HepG2 (cell line): ENCODE measurements at regions not wholly inside any gene's neighbourhood (a gene's known extent, or its start where the extent isn't known, plus 50 kb on each side); places are given as distances from the start of the nearest gene placed in this dataset.

Experiments used
- ATAC-seq: fragments of 200-7000 bp; cut with Tn5 transposase; 3 replicates; pipeline ENCODE4 v1.9.1; 2020; ENCODE audit warnings: mild to moderate bottlenecking, moderate library complexity
- BruUV-seq: library from RNA; stranded (reverse); fragments of 400-500 nt; replicated peaks from 2 replicates; lab custom pipeline; 2021; lab: Mats Ljungman, UMichigan
- CTCF ChIA-PET: fragments of 300-600 bp; formaldehyde crosslinking; extraction: SDS; loops from one replicate; lab custom pipeline; 2021; ENCODE audit warnings: low total read pairs, inconsistent platforms, low intra/inter-chr PET ratio; lab: Yijun Ruan, JAX
- POLR2A ChIA-PET: fragments of 350-600 bp; sonication (Branson Sonifier 250); formaldehyde crosslinking; loops from one replicate; lab custom pipeline; 2020; ENCODE audit warnings: antibody characterized with exemption, inconsistent platforms; lab: Yijun Ruan, JAX
- DNase-seq: peaks from one replicate; pipeline ENCODE4 v3.0.0-alpha.2; 2015; ENCODE audit warnings: low spot score
- FAIRE-seq: peaks from 3 replicates; lab custom pipeline; 2011; peaks lifted over from hg19 to GRCh38; lab: Jason Lieb, UNC
- H2AFZ ChIP-seq: one replicate; pipeline ENCODE4 v1.6.1; 2011; ENCODE audit warnings: low read length, inconsistent platforms
- H3K27ac ChIP-seq: fragments of 300-600 bp; 3 replicates; pipeline ENCODE4 v1.8.0; 2011; ENCODE audit warnings: mixed run types, mild to moderate bottlenecking, mixed read lengths, low read length, inconsistent platforms; ENCODE audit not compliant: insufficient read depth; ENCODE audit errors: extremely low read length
- H3K27me3 ChIP-seq, 2 experiments: fragments of 200-600 bp in 1 of 2; 2 replicates in 1 of 2; 3 replicates in 1 of 2; pipeline versions ENCODE4 v1.6.0 to v1.8.0; 2011; ENCODE audit warnings: low read length in 2 of 2, mild to moderate bottlenecking in 2 of 2, moderate library complexity in 2 of 2, inconsistent platforms in 1 of 2; ENCODE audit not compliant: insufficient read depth in 2 of 2, control insufficient read depth in 1 of 2
- H3K36me3 ChIP-seq, 2 experiments: fragments of 200-600 bp in 1 of 2; replicated peaks in 1 of 2; 2 replicates in 1 of 2; 3 replicates in 1 of 2; pipeline versions ENCODE4 v1.5.1 to v1.8.0; 2011; ENCODE audit warnings: low read length in 2 of 2, inconsistent platforms in 1 of 2; ENCODE audit not compliant: insufficient read depth in 2 of 2, control insufficient read depth in 1 of 2
- H3K4me1 ChIP-seq: 2 replicates; pipeline ENCODE4 v1.5.1; 2012; ENCODE audit warnings: low read length, inconsistent platforms; ENCODE audit not compliant: insufficient read depth
- H3K4me2 ChIP-seq: 2 replicates; pipeline ENCODE4 v1.6.0; 2011; ENCODE audit warnings: low read depth, low read length, inconsistent platforms
- H3K4me3 ChIP-seq, 3 experiments: fragments of 200-600 bp in 1 of 3; sonication (generic), shearing (Covaris generic) in 1 of 3; replicated peaks in 1 of 3; 2 replicates each; pipeline ENCODE4 v1.5.1; 2011 to 2016; ENCODE audit warnings: low read length in 3 of 3, inconsistent platforms in 2 of 3, low read depth in 2 of 3, mild to moderate bottlenecking in 2 of 3, control low read depth in 1 of 3, mixed read lengths in 1 of 3; ENCODE audit not compliant: insufficient read depth in 1 of 3
- H3K79me2 ChIP-seq: one replicate; pipeline ENCODE4 v1.6.1; 2011; ENCODE audit warnings: low read length, inconsistent platforms; ENCODE audit not compliant: insufficient read depth
- H3K9ac ChIP-seq: 2 replicates; pipeline ENCODE4 v1.6.0; 2011; ENCODE audit warnings: mild to moderate bottlenecking, low read depth, low read length, inconsistent platforms; ENCODE audit not compliant: insufficient read depth
- H3K9me3 ChIP-seq: 2 replicates; pipeline ENCODE4 v1.5.1; 2012; ENCODE audit warnings: mild to moderate bottlenecking, low read length
- H4K20me1 ChIP-seq: 2 replicates; pipeline ENCODE4 v1.6.0; 2011; ENCODE audit warnings: inconsistent platforms, mild to moderate bottlenecking, low read length, moderate library complexity; ENCODE audit not compliant: insufficient read depth
- EED ChIP-seq: sonication (generic); formaldehyde crosslinking; IDR thresholded peaks from 2 replicates; pipeline ENCODE4 v1.5.0; 2020; ENCODE audit warnings: mild to moderate bottlenecking, missing genetic modification reagents
- HNRNPK ChIP-seq: fragments of 200-400 bp; formaldehyde crosslinking; IDR thresholded peaks from 2 replicates; pipeline ENCODE4 v1.6.1; 2018; ENCODE audit warnings: low read length, low read depth, moderate library complexity, mild to moderate bottlenecking; ENCODE audit not compliant: poor library complexity, severe bottlenecking
- KDM1A ChIP-seq: IDR thresholded peaks from 2 replicates; pipeline ENCODE4 v1.6.1; 2016; ENCODE audit warnings: missing compliant biosample characterization
- MNT ChIP-seq: fragments of 450-650 bp; IDR thresholded peaks from 2 replicates; pipeline ENCODE4 v1.6.1; 2016
- PLRG1 ChIP-seq: fragments of 450-650 bp; conservative IDR thresholded peaks from 2 replicates; pipeline ENCODE4 v1.6.1; 2016
- POLR2A ChIP-seq, 2 experiments: IDR thresholded peaks; 2 replicates each; pipeline ENCODE4 v1.6.1; 2011; ENCODE audit warnings: low read depth in 2 of 2, low read length in 2 of 2, mild to moderate bottlenecking in 1 of 2, moderate library complexity in 1 of 2; ENCODE audit not compliant: insufficient read depth in 1 of 2
- RFXAP ChIP-seq: sonication (generic); formaldehyde crosslinking; IDR thresholded peaks from 2 replicates; pipeline ENCODE4 v1.4.0; 2020; ENCODE audit warnings: missing genetic modification reagents, borderline replicate concordance
- SRSF4 ChIP-seq: fragments of 200-400 bp; formaldehyde crosslinking; IDR thresholded peaks from one replicate; pipeline ENCODE4 v1.6.1; 2018; ENCODE audit warnings: mild to moderate bottlenecking, low read depth, low read length, moderate library complexity; ENCODE audit not compliant: poor library complexity, severe bottlenecking
- SYNCRIP ChIP-seq: fragments of 200-400 bp; formaldehyde crosslinking; IDR thresholded peaks from 2 replicates; pipeline ENCODE4 v1.6.1; 2018; ENCODE audit warnings: mild to moderate bottlenecking, low read depth, low read length; ENCODE audit not compliant: insufficient read depth
- ZBTB7A ChIP-seq: sonication (generic); formaldehyde crosslinking; IDR thresholded peaks from 2 replicates; pipeline ENCODE4 v1.8.0; 2022; ENCODE audit warnings: mild to moderate bottlenecking, missing genetic modification reagents
- ZNF121 ChIP-seq: sonication (generic); formaldehyde crosslinking; IDR thresholded peaks from 2 replicates; pipeline ENCODE4 v1.5.0; 2020; ENCODE audit warnings: mild to moderate bottlenecking, missing genetic modification reagents
- ZNF577 ChIP-seq: sonication (generic); formaldehyde crosslinking; IDR thresholded peaks from 2 replicates; pipeline ENCODE4 v1.4.0; 2020; ENCODE audit warnings: mild to moderate bottlenecking, low read depth, missing genetic modification reagents, borderline replicate concordance
- ZNF737 ChIP-seq: sonication (generic); formaldehyde crosslinking; IDR thresholded peaks from 2 replicates; pipeline ENCODE4 v1.5.0; 2020; ENCODE audit warnings: missing genetic modification reagents, mild to moderate bottlenecking, borderline replicate concordance
- ZNF841 ChIP-seq: sonication (generic); formaldehyde crosslinking; IDR thresholded peaks from 2 replicates; pipeline ENCODE4 v1.8.1; 2023; ENCODE audit warnings: missing genetic modification reagents, borderline replicate concordance
- ZSCAN25 ChIP-seq: sonication (generic); formaldehyde crosslinking; IDR thresholded peaks from 2 replicates; pipeline ENCODE4 v1.8.0; 2022; ENCODE audit warnings: mild to moderate bottlenecking, missing genetic modification reagents
- WGBS: methylation state at CpG from one replicate; pipeline ENCODE4 v1.1.6; 2017; ENCODE audit warnings: low lambda C conversion rate; 5-methylcytosine and 5-hydroxymethylcytosine counted together
- in situ Hi-C: cut with HindIII; loops from 2 replicates; pipeline ENCODE4 v1.10.0; 2017; ENCODE audit warnings: low pct_unique_long_range_greater_than_20kb; ENCODE audit not compliant: extremely low pct_ligation_motif_present
- intact Hi-C: fragments of 100-400 bp; cut with micrococcal nuclease; formaldehyde crosslinking; loops from one replicate; pipeline ENCODE4 v1.10.0; 2022; ENCODE audit not compliant: unreplicated experiment

GRCh38 chr4:188452097-188452496, 312.9 kb downstream of the TRIML1 start:
- ATAC-seq (no peak), FAIRE-seq (no peak)
- Histone ChIP-seq H4K20me1 (no peaks in the 10 kb centered on the region), H2AFZ (no peak overlapping the region), H3K36me3 (no peaks in the 10 kb centered on the region), H3K4me3 (no peak overlapping the region), H3K79me2 (no peaks in the 10 kb centered on the region)
- intact Hi-C loops = no loop called here
- ChIA-PET POLR2A (no interaction called here), CTCF (no interaction called here)
- TF ChIP-seq ZBTB7A (CRISPR knock-in tag) (no peak), EED (no peak), SRSF4 (no peak), MNT (no peak), HNRNPK (no peak), POLR2A (IDR thresholded peaks at IDR 0.05; ENCODE audit: insufficient read depth in 1 of 2, low read depth in 2 of 2, low read length in 2 of 2) (no peak), ZSCAN25 (no peak), KDM1A (CRISPR knock-in tag) (no peak), SYNCRIP (no peak), ZNF121 (CRISPR knock-in tag) (no peak), ZNF577 (no peak), PLRG1 (no peak), RFXAP (CRISPR knock-in tag) (no peak), ZNF841 (CRISPR knock-in tag) (no peak), ZNF737 (CRISPR knock-in tag) (no peak)
- TF ChIP-seq, all 625 proteins: peak for 0
- BruUV-seq = no TSS peak
- 57% methylated on average over 11 of the region's 11 CpGs for WGBS
- H3K27ac ChIP-seq = no peak overlapping the region
- H3K27me3 ChIP-seq = no peaks in the 10 kb centered on the region
- DNase-seq = no peak
- no peak overlapping the region for H3K4me2 ChIP-seq
- no peak overlapping the region for H3K9ac ChIP-seq
- H3K9me3 ChIP-seq = no peaks in the 10 kb centered on the region
- 0 out of 2 replicates have a peak, but pooled peaks cover 6% of the 10 kb centered on the region for H3K4me1 ChIP-seq
- in situ Hi-C loops = no loop called here
